GM18868 (cell line): ENCODE measurements at regions not wholly inside any gene's neighbourhood (a gene's known extent, or its start where the extent isn't known, plus 50 kb on each side); places are given as distances from the start of the nearest gene placed in this dataset.

Experiments
- ATAC-seq: cut with Tn5 transposase; IDR thresholded peaks from one replicate; pipeline ENCODE4 v1.9.1; 2021; ENCODE audit warnings: mild to moderate bottlenecking, moderate library complexity; ENCODE audit not compliant: unreplicated experiment

- ATAC-seq: no peak
Measured at GRCh38 chr6:155527443-155527842, 71.8 kb upstream of the NOX3 start.

- no peak for ATAC-seq
Measured at GRCh38 chr6:155523821-155524651, 68.4 kb upstream of the NOX3 start.

- no peak for ATAC-seq
Measured at GRCh38 chr6:155521719-155522118, 66.1 kb upstream of the NOX3 start.

- no peak for ATAC-seq
Measured at GRCh38 chr6:155520078-155520477, 64.4 kb upstream of the NOX3 start.

- ATAC-seq: no peak
Measured at GRCh38 chr6:155519176-155519738, 63.6 kb upstream of the NOX3 start.

GRCh38 chr6:155517294-155517693 is 61.7 kb upstream of the NOX3 start:
- ATAC-seq: no peak

- peak; percentile 89 for ATAC-seq
Measured at GRCh38 chr6:155510879-155511278, 55.2 kb upstream of the NOX3 start.

- no peak for ATAC-seq
Measured at GRCh38 chr6:155509743-155510475, 54.3 kb upstream of the NOX3 start.

GRCh38 chr6:155505608-155505989 is 50.0 kb upstream of the NOX3 start:
- ATAC-seq: no peak
